ENCODE measurements at regions not wholly inside any gene's neighbourhood (a gene's known extent, or its start where the extent isn't known, plus 50 kb on each side); places are given as distances from the start of the nearest gene placed in this dataset.

- DNase-seq: no peak
Measured at GRCh38 chrX:4451591-4451990, 738.1 kb upstream of the PRKX start.

- no peak for DNase-seq
Measured at GRCh38 chrX:4450177-4450576, 736.7 kb upstream of the PRKX start.

- DNase-seq: no peak
Measured at GRCh38 chrX:4435905-4436304, 722.5 kb upstream of the PRKX start.

- no peak for DNase-seq
Measured at GRCh38 chrX:4397471-4397870, 684.0 kb upstream of the PRKX start.

GRCh38 chrX:4382273-4382672 lies 668.8 kb upstream of the PRKX start:
- no peak for DNase-seq

- no peak for DNase-seq
Measured at GRCh38 chrX:4380710-4381109, 667.3 kb upstream of the PRKX start.

GRCh38 chrX:4379071-4379470 lies 665.6 kb upstream of the PRKX start:
- DNase-seq: no peak

GRCh38 chrX:4373791-4374190 lies 660.3 kb upstream of the PRKX start:
- DNase-seq: no peak

GRCh38 chrX:4358577-4358976 lies 645.1 kb upstream of the PRKX start:
- no peak for DNase-seq

- no peak for DNase-seq
Measured at GRCh38 chrX:4322916-4323315, 609.5 kb upstream of the PRKX start.

- DNase-seq: no peak
Measured at GRCh38 chrX:4320436-4320947, 607.0 kb upstream of the PRKX start.

GRCh38 chrX:4315891-4316290 lies 602.4 kb upstream of the PRKX start:
- DNase-seq: no peak

GRCh38 chrX:4314586-4314985 lies 601.1 kb upstream of the PRKX start:
- DNase-seq: no peak

- DNase-seq: no peak
Measured at GRCh38 chrX:4277122-4277521, 563.7 kb upstream of the PRKX start.

GRCh38 chrX:4268676-4269075 lies 555.2 kb upstream of the PRKX start:
- DNase-seq: no peak

- no peak for DNase-seq
Measured at GRCh38 chrX:4265036-4265435, 551.6 kb upstream of the PRKX start.

- DNase-seq: no peak
Measured at GRCh38 chrX:4263030-4263803, 549.8 kb upstream of the PRKX start.

- DNase-seq: no peak
Measured at GRCh38 chrX:4253092-4253491, 539.6 kb upstream of the PRKX start.

- DNase-seq: no peak
Measured at GRCh38 chrX:4249401-4249800, 536.0 kb upstream of the PRKX start.

GRCh38 chrX:4243759-4244158 lies 530.3 kb upstream of the PRKX start:
- DNase-seq: no peak

GRCh38 chrX:4240541-4241194 lies 527.2 kb upstream of the PRKX start:
- peak; percentile 8 for DNase-seq

- DNase-seq: no peak
Measured at GRCh38 chrX:4239650-4240540, 526.4 kb upstream of the PRKX start.

GRCh38 chrX:4238916-4239315 lies 525.5 kb upstream of the PRKX start:
- DNase-seq: no peak
